H9 (cell line): ENCODE measurements at regions not wholly inside any gene's neighbourhood (a gene's known extent, or its start where the extent isn't known, plus 50 kb on each side); places are given as distances from the start of the nearest gene placed in this dataset.

Experiments
- DNase-seq: peaks from one replicate; pipeline ENCODE4 v3.0.0-alpha.2; 2017
- H2AFZ ChIP-seq: one replicate; pipeline ENCODE4 v1.6.1; 2013; ENCODE audit warnings: mild to moderate bottlenecking, low read length, control low read depth, moderate library complexity
- H2AK5ac ChIP-seq: 2 replicates; pipeline ENCODE4 v1.6.1; 2013; ENCODE audit warnings: low read length, control low read depth, mixed read lengths; ENCODE audit not compliant: insufficient read length
- H2BK120ac ChIP-seq: one replicate; pipeline ENCODE4 v1.6.1; 2013; ENCODE audit warnings: low read depth, mild to moderate bottlenecking, low read length, control low read depth, inconsistent platforms; ENCODE audit not compliant: poor library complexity, severe bottlenecking
- H2BK12ac ChIP-seq: 2 replicates; pipeline ENCODE4 v1.6.1; 2013; ENCODE audit warnings: low read length, control low read depth, mixed read lengths, low read depth; ENCODE audit not compliant: insufficient read length
- H2BK15ac ChIP-seq: 2 replicates; pipeline ENCODE4 v1.6.1; 2013; ENCODE audit warnings: low read depth, low read length, control low read depth
- H2BK20ac ChIP-seq: one replicate; pipeline ENCODE4 v1.6.1; 2013; ENCODE audit warnings: low read depth, mild to moderate bottlenecking, low read length, control low read depth, inconsistent platforms; ENCODE audit not compliant: poor library complexity, severe bottlenecking
- H2BK5ac ChIP-seq: 2 replicates; pipeline ENCODE4 v1.6.1; 2013; ENCODE audit warnings: low read length, control low read depth, mixed read lengths; ENCODE audit not compliant: insufficient read length
- H3K14ac ChIP-seq: 2 replicates; pipeline ENCODE4 v1.6.1; 2013; ENCODE audit warnings: low read length, control low read depth; ENCODE audit not compliant: insufficient read depth
- H3K18ac ChIP-seq: 2 replicates; pipeline ENCODE4 v1.6.1; 2013; ENCODE audit warnings: low read depth, mild to moderate bottlenecking, mixed read lengths, low read length, control low read depth; ENCODE audit not compliant: insufficient read length
- H3K23ac ChIP-seq: 2 replicates; pipeline ENCODE4 v1.6.1; 2013; ENCODE audit warnings: low read length, control low read depth, mixed read lengths, low read depth; ENCODE audit not compliant: insufficient read length
- H3K23me2 ChIP-seq: 2 replicates; pipeline ENCODE4 v1.6.1; 2013; ENCODE audit warnings: low read depth, mild to moderate bottlenecking, mixed read lengths, low read length, control low read depth; ENCODE audit not compliant: insufficient read length, poor library complexity, severe bottlenecking
- H3K27ac ChIP-seq: 2 replicates; pipeline ENCODE4 v1.5.1; 2013; ENCODE audit warnings: low read length, control low read depth, mixed read lengths, low read depth; ENCODE audit not compliant: insufficient read length
- H3K27me3 ChIP-seq: 2 replicates; pipeline ENCODE4 v1.6.1; 2013; ENCODE audit warnings: low read length, control low read depth, inconsistent platforms; ENCODE audit not compliant: insufficient read depth
- H3K4ac ChIP-seq: 2 replicates; pipeline ENCODE4 v1.6.1; 2013; ENCODE audit warnings: low read depth, mild to moderate bottlenecking, control low read depth, inconsistent platforms, low read length, moderate library complexity
- H3K4me1 ChIP-seq: 2 replicates; pipeline ENCODE4 v1.6.1; 2013; ENCODE audit warnings: low read length, control low read depth, inconsistent platforms; ENCODE audit not compliant: insufficient read depth
- H3K4me2 ChIP-seq: 2 replicates; pipeline ENCODE4 v1.6.1; 2013; ENCODE audit warnings: low read length, control low read depth, mixed read lengths; ENCODE audit not compliant: insufficient read length, insufficient read depth
- H3K56ac ChIP-seq: 2 replicates; pipeline ENCODE4 v1.6.1; 2013; ENCODE audit warnings: low read depth, mild to moderate bottlenecking, mixed read lengths, low read length, control low read depth; ENCODE audit not compliant: insufficient read length
- H3K79me1 ChIP-seq: 2 replicates; pipeline ENCODE4 v1.6.1; 2013; ENCODE audit warnings: low read depth, mild to moderate bottlenecking, moderate library complexity, low read length, control low read depth, inconsistent platforms; ENCODE audit not compliant: insufficient read depth, poor library complexity, severe bottlenecking
- H3K79me2 ChIP-seq: 2 replicates; pipeline ENCODE4 v1.6.1; 2013; ENCODE audit warnings: low read length, control low read depth, inconsistent platforms; ENCODE audit not compliant: insufficient read depth
- H3K9ac ChIP-seq: 2 replicates; pipeline ENCODE4 v1.6.1; 2013; ENCODE audit warnings: low read length, control low read depth, mixed read lengths; ENCODE audit not compliant: insufficient read length; ENCODE audit errors: extremely low read depth
- H3K9me3 ChIP-seq: one replicate; pipeline ENCODE4 v1.6.1; 2013; ENCODE audit warnings: low read depth, low read length, inconsistent platforms; ENCODE audit not compliant: control insufficient read depth
- H3T11ph ChIP-seq: one replicate; pipeline ENCODE4 v1.6.1; 2013; ENCODE audit warnings: mild to moderate bottlenecking, low read length, control low read depth, inconsistent platforms
- H4K20me1 ChIP-seq: one replicate; pipeline ENCODE4 v1.6.1; 2013; ENCODE audit not compliant: control insufficient read depth, insufficient read length, insufficient read depth
- H4K5ac ChIP-seq: 2 replicates; pipeline ENCODE4 v1.6.1; 2013; ENCODE audit warnings: low read depth, mild to moderate bottlenecking, mixed read lengths, low read length, control low read depth; ENCODE audit not compliant: insufficient read length
- H4K8ac ChIP-seq: replicated peaks from 2 replicates; pipeline ENCODE4 v1.6.1; 2013; ENCODE audit warnings: low read length, control low read depth, mixed read lengths, low read depth; ENCODE audit not compliant: insufficient read length
- H4K91ac ChIP-seq: 2 replicates; pipeline ENCODE4 v1.6.1; 2013; ENCODE audit warnings: low read depth, mild to moderate bottlenecking, moderate library complexity, mixed read lengths, low read length, control low read depth; ENCODE audit not compliant: insufficient read length
- H3K27ac Mint-ChIP-seq, 3 experiments: 2 replicates in 2 of 3; 3 replicates in 1 of 3; pipeline ENCODE4 v1.8.0; 2020 to 2021; ENCODE audit warnings: mixed read lengths in 3 of 3, mild to moderate bottlenecking in 1 of 3, moderate library complexity in 1 of 3
- H3K27me3 Mint-ChIP-seq: 2 replicates; pipeline ENCODE4 v1.8.0; 2021; ENCODE audit warnings: low read depth, mild to moderate bottlenecking, moderate library complexity, mixed read lengths
- H3K36me3 Mint-ChIP-seq, 3 experiments: 2 replicates in 2 of 3; 3 replicates in 1 of 3; pipeline ENCODE4 v1.8.0; 2020 to 2021; ENCODE audit warnings: low read depth in 3 of 3, mixed read lengths in 3 of 3; ENCODE audit not compliant: insufficient read depth in 1 of 3
- H3K4me1 Mint-ChIP-seq, 2 experiments: 2 replicates each; pipeline ENCODE4 v1.8.0; 2020; ENCODE audit warnings: mixed read lengths in 2 of 2
- H3K4me3 Mint-ChIP-seq, 2 experiments: 2 replicates in 1 of 2; 3 replicates in 1 of 2; pipeline ENCODE4 v1.8.0; 2020 to 2021; ENCODE audit warnings: mild to moderate bottlenecking in 2 of 2, mixed read lengths in 2 of 2, moderate library complexity in 1 of 2
- H3K9me3 Mint-ChIP-seq, 2 experiments: 2 replicates in 1 of 2; 3 replicates in 1 of 2; pipeline ENCODE4 v1.8.0; 2020; ENCODE audit warnings: mild to moderate bottlenecking in 2 of 2, mixed read lengths in 2 of 2, moderate library complexity in 1 of 2
- CTCF ChIP-seq: fragments of 200-600 bp; sonication (generic); conservative IDR thresholded peaks from 3 replicates; pipeline ENCODE4 v1.8.0; 2021; ENCODE audit warnings: antibody characterized with exemption, mild to moderate bottlenecking
- WGBS: extraction: QIAGEN DNeasy Blood & Tissue Kit; methylation state at CpG from one replicate; pipeline ENCODE4 v1.1.7; 2013; ENCODE audit warnings: missing lambda C conversion rate, low lambda C conversion rate, mixed read lengths; ENCODE audit not compliant: insufficient read length; ENCODE audit errors: extremely low coverage; 5-methylcytosine and 5-hydroxymethylcytosine counted together

GRCh38 chr2:175808078-175808477, 194.0 kb downstream of the LNPK start:
- Histone ChIP-seq H3K4me2 (no peak overlapping the region), H3K23ac (no peak overlapping the region), H4K8ac (no peak overlapping the region), H3K27me3 (no peaks in the 10 kb centered on the region), H2AK5ac (no peak overlapping the region), H2AFZ (no peak overlapping the region), H3K4ac (no peak overlapping the region), H3T11ph (no peak overlapping the region), H2BK20ac (no peak overlapping the region), H4K5ac (no peak overlapping the region), H3K79me1 (no peaks in the 10 kb centered on the region), H3K9ac (no peak overlapping the region), H4K20me1 (no peaks in the 10 kb centered on the region), H3K56ac (no peak overlapping the region), H3K79me2 (no peaks in the 10 kb centered on the region), H3K23me2 (no peaks in the 10 kb centered on the region), H3K18ac (no peak overlapping the region), H2BK5ac (no peak overlapping the region), H3K9me3 (no peaks in the 10 kb centered on the region), H2BK120ac (no peak overlapping the region), H3K27ac (no peak overlapping the region), H2BK15ac (no peak overlapping the region), H4K91ac (no peak overlapping the region), H3K4me1 (no peaks in the 10 kb centered on the region), H3K14ac (no peak overlapping the region), H2BK12ac (no peak overlapping the region)
- peaks cover 4 to 6% of the 10 kb centered on the region in 2 experiments; a peak in 3 of 4 replicates for H3K4me1 Mint-ChIP-seq
- no peak overlapping the region for H3K27ac Mint-ChIP-seq
- no peaks in the 10 kb centered on the region for H3K9me3 Mint-ChIP-seq
- H3K27me3 Mint-ChIP-seq: no peaks in the 10 kb centered on the region; the same call in 1 of the 2 replicates
- H3K36me3 Mint-ChIP-seq: no peaks in the 10 kb centered on the region
- H3K4me3 Mint-ChIP-seq: no peak overlapping the region
- no peak for TF ChIP-seq CTCF
- no peak for DNase-seq
- no CpG with 5 or more reads among the region's 1 CpG for WGBS
